ENCODE measurements at regions not wholly inside any gene's neighbourhood (a gene's known extent, or its start where the extent isn't known, plus 50 kb on each side); places are given as distances from the start of the nearest gene placed in this dataset.
"Not testable (repeated sequence)": the region's sequence is repeated elsewhere in the genome, so short reads cannot be mapped to it uniquely, and the experiment has no call there.

DNA sequence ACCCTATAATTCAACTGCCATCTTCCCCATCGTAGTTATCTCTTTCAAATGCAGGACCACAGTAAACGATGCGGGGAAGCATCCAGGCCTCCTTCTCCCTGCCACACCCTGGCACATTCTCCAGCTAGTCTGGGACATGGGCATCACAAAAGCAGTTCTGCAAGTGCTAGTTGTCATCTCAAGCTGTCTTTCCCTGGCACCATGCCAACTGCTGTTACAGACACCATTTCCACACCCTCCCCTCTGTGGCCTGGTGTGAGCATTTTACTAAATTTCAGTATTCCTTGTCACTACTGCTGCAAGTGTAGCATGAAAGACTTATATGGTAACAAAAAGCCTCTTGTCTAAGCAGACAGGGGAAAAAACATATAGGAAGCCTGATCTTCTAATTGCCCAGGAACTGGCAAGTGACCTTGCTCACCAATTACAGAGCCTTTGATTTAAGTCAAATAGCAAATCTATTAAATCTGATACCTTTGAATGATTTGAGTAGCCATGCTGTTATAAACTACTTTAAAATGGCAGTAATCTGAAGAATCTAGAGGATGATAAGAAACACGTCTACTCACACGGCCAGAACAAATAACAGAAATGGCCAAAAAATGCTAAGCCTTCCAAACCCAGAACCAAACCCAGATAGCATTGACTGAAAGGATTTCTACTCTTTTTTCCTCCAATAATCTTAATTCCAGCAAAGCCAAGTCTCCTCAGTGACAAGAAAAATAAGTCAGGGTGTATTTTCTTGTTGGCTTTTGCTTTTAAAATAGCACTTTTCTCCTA is 179.0 kb downstream of the NUFIP1 start:
- Histone ChIP-seq H3K36me3 (no peaks in the 10 kb centered on the region), H3K4me3 (no peak overlapping the region), H3K27ac (no peak overlapping the region), H3K27me3 (no peaks in the 10 kb centered on the region), H3K9me3 (replicated peaks) (no peaks in the 10 kb centered on the region), H3K4me1 (no peaks in the 10 kb centered on the region)
- peak in 1 of 2 experiments; percentile 30 for DNase-seq

DNA sequence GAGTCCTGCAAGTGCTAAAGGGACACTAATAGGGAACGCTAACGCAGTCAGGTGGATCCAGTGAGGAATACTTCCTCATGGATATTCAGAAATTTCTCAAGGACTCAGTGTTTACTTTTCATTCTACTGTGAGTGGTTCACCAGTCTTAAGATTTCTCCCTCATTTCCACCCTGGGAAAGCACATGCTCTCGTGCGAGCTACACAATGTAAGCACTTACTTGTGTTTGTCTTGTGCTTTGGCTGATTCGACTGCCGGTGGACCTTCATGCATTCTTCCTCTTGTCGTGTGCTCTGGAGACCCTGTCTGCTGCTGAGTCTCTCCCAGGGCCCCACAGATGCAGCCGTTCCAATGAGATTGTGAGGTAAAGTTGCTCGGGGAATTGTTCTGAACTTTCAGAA is 180.1 kb downstream of the NUFIP1 start:
- Histone ChIP-seq H3K9me3 (replicated peaks) (no peaks in the 10 kb centered on the region), H3K4me3 (no peak overlapping the region), H3K27me3 (no peaks in the 10 kb centered on the region), H3K4me1 (no peaks in the 10 kb centered on the region), H3K36me3 (no peaks in the 10 kb centered on the region), H3K27ac (no peak overlapping the region)
- no peak for DNase-seq

GRCh38 chr13:44808185-44808584 is 181.1 kb downstream of the NUFIP1 start:
- Histone ChIP-seq H3K9me3 (replicated peaks) (no peaks in the 10 kb centered on the region), H3K27me3 (no peaks in the 10 kb centered on the region), H3K4me3 (no peak overlapping the region), H3K4me1 (no peaks in the 10 kb centered on the region), H3K27ac (no peak overlapping the region), H3K36me3 (no peaks in the 10 kb centered on the region)
- no peak for DNase-seq

- DNase-seq = no peak
- no peak overlapping the region for H3K4me3 ChIP-seq
- H3K4me1 ChIP-seq = no peaks in the 10 kb centered on the region
- H3K27ac ChIP-seq = no peak overlapping the region
- no peaks in the 10 kb centered on the region for H3K27me3 ChIP-seq
- no peaks in the 10 kb centered on the region for H3K9me3 ChIP-seq (replicated peaks)
- no peaks in the 10 kb centered on the region for H3K36me3 ChIP-seq
Measured at GRCh38 chr13:44807449-44808034, 181.7 kb downstream of the NUFIP1 start.

DNA sequence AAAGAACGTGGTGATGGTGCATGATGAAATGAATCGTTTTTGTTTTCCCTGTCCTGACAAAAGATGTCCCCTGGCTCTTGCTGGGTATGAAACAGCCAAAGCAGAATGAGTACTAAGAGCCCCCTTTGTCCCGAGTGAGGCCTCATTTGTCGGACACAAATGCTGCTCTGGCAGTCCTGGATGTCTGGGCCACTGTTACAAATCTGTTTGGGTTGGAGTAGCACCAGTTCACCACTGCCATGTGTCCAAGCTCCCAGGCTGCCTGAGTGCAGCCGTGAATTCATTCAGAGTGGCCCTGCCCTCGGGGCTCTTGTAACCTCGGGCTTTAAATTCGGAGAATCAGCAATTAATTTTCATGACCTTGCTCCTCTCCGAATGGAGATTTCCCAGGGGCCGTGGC is 182.4 kb downstream of the NUFIP1 start:
- Histone ChIP-seq H3K36me3 (no peaks in the 10 kb centered on the region), H3K9me3 (replicated peaks) (no peaks in the 10 kb centered on the region), H3K27me3 (no peaks in the 10 kb centered on the region), H3K4me1 (no peaks in the 10 kb centered on the region), H3K4me3 (no peak overlapping the region), H3K27ac (no peak overlapping the region)
- no peak for DNase-seq

DNA sequence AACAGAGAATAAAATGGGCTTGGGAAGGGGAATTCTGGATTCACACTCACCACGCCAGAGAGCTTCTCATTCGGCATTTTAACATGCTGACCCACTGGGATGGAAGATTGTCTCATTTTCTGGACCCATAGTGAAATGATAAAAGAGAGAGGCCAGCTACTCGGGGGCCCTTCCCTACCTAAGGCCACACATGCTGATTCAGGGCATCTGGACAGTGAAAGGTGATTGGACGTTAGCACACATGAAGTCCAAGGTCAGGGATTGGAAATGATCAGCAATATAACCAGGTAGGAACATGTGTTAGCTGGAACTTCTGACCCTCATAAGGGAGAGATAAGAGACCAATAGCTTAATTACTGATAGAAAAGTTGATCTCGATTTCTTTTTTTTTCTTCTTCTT is 183.7 kb downstream of the NUFIP1 start:
- Histone ChIP-seq H3K27me3 (no peaks in the 10 kb centered on the region), H3K4me3 (no peak overlapping the region), H3K4me1 (no peaks in the 10 kb centered on the region), H3K36me3 (no peaks in the 10 kb centered on the region), H3K27ac (no peak overlapping the region), H3K9me3 (replicated peaks) (no peaks in the 10 kb centered on the region)
- DNase-seq = no peak

DNA sequence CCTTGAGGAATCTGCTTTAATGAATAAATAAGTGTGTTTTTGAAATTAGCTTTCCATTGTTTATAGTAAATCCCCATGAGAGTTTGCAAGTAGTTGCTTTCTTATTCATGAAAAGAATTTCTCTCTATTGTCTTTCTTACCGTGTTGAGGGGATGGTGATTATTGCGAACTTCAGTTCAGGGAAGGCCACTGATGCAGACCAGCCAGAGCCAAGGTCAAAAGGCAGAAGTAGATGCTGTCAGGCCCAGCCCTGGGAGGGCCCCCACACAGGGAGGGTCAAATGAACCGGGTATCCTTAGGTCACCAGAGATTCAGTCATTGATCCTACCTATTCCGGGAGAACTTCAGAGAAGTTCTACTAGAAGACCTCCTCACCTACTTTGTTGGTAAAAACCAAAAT is 185.9 kb downstream of the NUFIP1 start:
- Histone ChIP-seq H3K27ac (no peak overlapping the region), H3K4me1 (no peaks in the 10 kb centered on the region), H3K27me3 (no peaks in the 10 kb centered on the region), H3K36me3 (no peaks in the 10 kb centered on the region), H3K9me3 (replicated peaks) (no peaks in the 10 kb centered on the region), H3K4me3 (no peak overlapping the region)
- DNase-seq = no peak

DNA sequence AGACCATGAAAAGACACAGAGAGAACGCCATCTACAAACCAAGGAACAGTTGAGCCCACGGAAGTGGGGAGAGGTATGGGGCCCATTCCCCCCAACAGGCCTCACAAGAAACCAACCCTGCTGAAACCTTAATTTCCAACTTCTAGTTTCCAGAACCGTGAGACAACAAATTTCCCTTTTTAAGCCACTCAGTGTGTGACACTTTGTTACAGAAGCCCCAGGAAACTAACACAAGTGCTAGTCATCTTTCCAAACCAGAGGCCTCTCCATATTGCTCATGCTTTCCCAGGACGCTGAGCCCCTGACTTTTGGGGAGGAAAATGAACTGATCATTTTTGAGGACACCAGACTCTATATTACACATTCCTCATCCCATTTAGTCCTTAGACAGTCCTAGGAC is 186.8 kb downstream of the NUFIP1 start:
- Histone ChIP-seq H3K36me3 (no peaks in the 10 kb centered on the region), H3K27ac (no peak overlapping the region), H3K4me1 (no peaks in the 10 kb centered on the region), H3K4me3 (no peak overlapping the region), H3K9me3 (replicated peaks) (no peaks in the 10 kb centered on the region), H3K27me3 (no peaks in the 10 kb centered on the region)
- DNase-seq = no peak

- no peak overlapping the region for H3K27ac ChIP-seq
- no peaks in the 10 kb centered on the region for H3K36me3 ChIP-seq
- H3K4me3 ChIP-seq = no peak overlapping the region
- no peak for DNase-seq
- no peaks in the 10 kb centered on the region for H3K27me3 ChIP-seq
- no peaks in the 10 kb centered on the region for H3K4me1 ChIP-seq
- no peaks in the 10 kb centered on the region for H3K9me3 ChIP-seq (replicated peaks)
Measured at GRCh38 chr13:44801990-44802389, 187.3 kb downstream of the NUFIP1 start.

DNA sequence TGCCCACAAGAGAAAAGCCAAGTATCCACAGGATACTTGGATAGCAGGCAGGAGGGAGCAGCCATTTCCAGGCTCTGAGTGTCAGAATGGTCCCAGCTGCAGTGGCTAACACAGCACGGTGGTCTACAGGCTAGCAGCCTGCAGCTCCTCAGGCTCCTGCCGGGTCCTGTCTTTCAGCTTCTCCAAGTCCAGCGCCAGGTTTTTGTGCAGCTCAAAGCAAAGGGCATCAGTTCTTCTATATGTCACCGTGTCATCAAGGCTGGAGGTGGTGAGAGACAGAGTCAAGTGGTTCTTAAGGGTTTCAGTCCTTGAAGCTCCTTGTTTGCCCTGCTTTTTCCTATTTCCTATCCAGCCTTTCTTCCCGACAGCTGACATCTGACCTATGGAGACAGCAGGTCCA is 188.6 kb downstream of the NUFIP1 start:
- Histone ChIP-seq H3K9me3 (replicated peaks) (no peaks in the 10 kb centered on the region), H3K36me3 (no peaks in the 10 kb centered on the region), H3K4me3 (no peak overlapping the region), H3K27ac (no peak overlapping the region), H3K4me1 (no peaks in the 10 kb centered on the region), H3K27me3 (no peaks in the 10 kb centered on the region)
- DNase-seq = no peak

GRCh38 chr13:44797685-44798084 is 191.6 kb downstream of the NUFIP1 start:
- Histone ChIP-seq H3K27me3 (no peaks in the 10 kb centered on the region), H3K4me1 (no peaks in the 10 kb centered on the region), H3K36me3 (no peaks in the 10 kb centered on the region), H3K4me3 (no peak overlapping the region), H3K9me3 (replicated peaks) (no peaks in the 10 kb centered on the region), H3K27ac (no peak overlapping the region)
- DNase-seq = no peak

DNA sequence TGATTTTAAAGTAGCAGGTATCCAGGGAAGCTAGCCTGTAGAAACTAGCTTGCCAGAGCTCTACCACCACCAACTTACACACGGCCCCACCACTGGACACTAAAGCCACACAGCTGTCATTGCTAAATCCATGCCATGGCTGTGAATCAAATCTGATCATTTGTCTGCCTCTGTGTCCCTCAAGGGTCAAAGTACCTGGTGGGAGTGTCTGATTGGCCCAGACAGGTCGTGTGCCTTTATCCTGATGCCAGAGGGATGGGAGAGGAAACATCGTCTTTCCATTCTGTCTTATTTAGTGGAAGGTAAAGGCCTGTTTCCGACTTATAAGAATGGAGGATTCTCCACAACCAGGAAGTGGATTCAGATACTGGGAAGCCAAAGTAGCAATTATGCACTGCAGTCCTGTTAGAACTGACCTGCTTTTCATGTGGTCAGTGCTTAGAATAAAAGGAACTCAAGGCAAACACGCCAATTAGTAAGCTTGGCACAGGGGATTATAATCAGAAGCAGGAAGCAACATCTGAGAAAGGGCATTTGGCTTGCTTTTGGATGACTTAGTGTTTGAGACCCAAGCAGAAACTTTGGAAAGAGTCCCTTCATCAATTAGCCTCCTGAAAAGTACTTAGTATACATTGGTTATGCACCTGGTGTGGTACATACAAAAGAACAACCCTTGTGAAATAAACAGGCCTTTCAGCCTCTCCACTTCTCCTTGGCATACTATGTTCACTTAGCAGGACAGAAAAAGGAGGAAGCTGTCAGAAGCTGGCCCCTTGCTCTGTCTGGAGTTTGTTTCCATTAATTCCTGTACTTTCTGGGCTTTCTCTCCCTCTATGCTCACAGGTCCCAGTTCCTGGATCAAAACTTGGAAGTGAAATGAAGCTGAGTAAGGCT is 192.4 kb downstream of the NUFIP1 start:
- H3K36me3 ChIP-seq = no peaks in the 10 kb centered on the region
- no peaks in the 10 kb centered on the region for H3K4me1 ChIP-seq
- no peak overlapping the region for H3K4me3 ChIP-seq
- no peak for DNase-seq
- no peaks in the 10 kb centered on the region for H3K27me3 ChIP-seq
- H3K27ac ChIP-seq = no peak overlapping the region
- H3K9me3 ChIP-seq (replicated peaks) = no peaks in the 10 kb centered on the region

GRCh38 chr13:44796039-44796438 is 193.2 kb downstream of the NUFIP1 start:
- H3K4me1 ChIP-seq; H3K9me3 ChIP-seq (replicated peaks); H3K36me3 ChIP-seq: not testable (repeated sequence)

DNA sequence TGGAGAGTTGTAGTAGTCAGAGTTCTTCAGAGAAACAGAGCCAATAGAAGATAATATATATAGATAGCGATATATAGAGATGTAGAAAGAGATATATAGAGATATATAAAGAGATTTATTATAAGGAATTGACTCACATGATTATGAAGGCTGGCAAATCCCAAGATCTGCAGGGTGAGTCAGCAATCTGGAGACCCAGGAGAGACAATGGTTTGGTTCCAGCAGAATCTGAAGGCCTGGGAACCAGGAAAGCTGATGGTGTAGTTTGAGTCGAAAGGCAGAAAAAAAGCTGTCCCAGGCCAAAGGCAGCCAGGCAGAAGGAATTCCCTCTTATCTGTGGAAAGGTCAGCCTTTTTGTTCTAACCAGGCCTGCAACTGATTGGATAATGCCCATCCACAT is 194.1 kb downstream of the NUFIP1 start:
- no peak overlapping the region for H3K27ac ChIP-seq
- no peaks in the 10 kb centered on the region for H3K36me3 ChIP-seq

More at GRCh38 chr13:44796039-44796438, 193.2 kb downstream of the NUFIP1 start:
- not testable (repeated sequence) for H3K27ac ChIP-seq, H3K4me3 ChIP-seq, H3K27me3 ChIP-seq, DNase-seq

GRCh38 chr13:44792096-44792495 is 197.2 kb downstream of the NUFIP1 start:
- no peak for DNase-seq
- Histone ChIP-seq H3K4me1 (no peaks in the 10 kb centered on the region), H3K9me3 (replicated peaks) (no peaks in the 10 kb centered on the region), H3K36me3 (no peaks in the 10 kb centered on the region), H3K4me3 (no peak overlapping the region), H3K27me3 (no peaks in the 10 kb centered on the region), H3K27ac (no peak overlapping the region)

More for the DNA sequence above, 194.1 kb downstream of the NUFIP1 start:
- no peaks in the 10 kb centered on the region for H3K27me3 ChIP-seq
- no peaks in the 10 kb centered on the region for H3K4me1 ChIP-seq
- no peak for DNase-seq
- H3K4me3 ChIP-seq = no peak overlapping the region
- no peaks in the 10 kb centered on the region for H3K9me3 ChIP-seq (replicated peaks)
